Stimulated activated CD4-positive, alpha-beta T cell treated with anti-CD3 and anti-CD28 coated beads, Interleukin-1b, Interleukin-23, amount 100 ng/mL, for 24 hours (primary cell): ENCODE measurements at regions not wholly inside any gene's neighbourhood (a gene's known extent, or its start where the extent isn't known, plus 50 kb on each side); places are given as distances from the start of the nearest gene placed in this dataset.

Experiments used
- DNase-seq, 4 experiments: peaks; one replicate each; pipeline ENCODE4 v3.0.0-alpha.2; 2020; ENCODE audit warnings: low read depth in 4 of 4, low spot score in 1 of 4

DNA sequence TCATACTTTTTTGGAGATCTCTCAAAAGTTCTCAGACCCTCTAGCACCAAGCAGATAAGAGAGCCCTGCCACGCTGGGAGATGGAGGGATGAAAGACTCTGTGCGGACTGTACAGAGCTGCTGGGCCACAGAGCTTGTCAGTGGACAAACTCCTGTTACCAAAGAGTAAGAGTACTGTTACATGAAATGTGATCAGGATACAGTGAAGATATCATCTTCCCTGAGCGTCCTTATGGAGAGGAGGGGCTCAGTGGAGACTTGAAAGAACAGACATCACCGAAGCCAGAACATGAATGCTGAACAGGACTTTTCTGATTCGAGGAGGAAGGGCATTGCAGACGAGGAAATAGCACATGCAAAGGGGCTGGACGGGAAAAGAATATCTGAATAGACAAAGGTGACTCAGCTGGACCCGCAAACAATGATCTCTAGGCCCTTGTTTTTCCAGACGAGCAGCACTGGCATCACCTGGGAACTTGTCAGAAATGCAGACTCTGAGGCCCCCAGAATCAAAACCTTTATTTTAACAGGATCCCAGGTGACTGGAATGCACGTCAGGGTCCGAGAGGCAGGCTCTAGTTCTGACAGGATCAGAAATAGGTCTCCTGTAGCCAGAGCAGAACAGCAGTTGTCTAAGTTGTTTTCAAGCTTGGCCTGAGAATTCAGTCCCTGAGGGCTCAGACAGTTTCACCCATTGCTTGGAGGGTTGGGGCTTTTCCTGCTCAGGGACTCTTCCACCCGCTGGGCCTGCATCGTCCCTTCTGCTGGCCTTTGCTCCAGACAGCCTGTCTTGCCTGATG, 277.9 kb downstream of the RPLP1 start:
- no peak for DNase-seq

DNA sequence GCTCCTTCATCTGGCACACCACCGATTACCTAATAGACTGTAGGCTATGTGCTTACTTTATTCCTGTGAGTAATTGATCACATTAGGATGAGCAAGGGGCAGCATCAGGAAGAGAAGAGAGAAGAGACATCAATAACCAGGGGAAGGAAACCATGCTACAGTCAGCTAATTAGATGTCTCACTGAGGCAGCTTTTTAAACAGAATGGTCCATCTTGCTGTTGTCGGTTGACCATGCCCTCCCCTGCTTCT, 278.4 kb downstream of the RPLP1 start:
- no peak for DNase-seq

DNA sequence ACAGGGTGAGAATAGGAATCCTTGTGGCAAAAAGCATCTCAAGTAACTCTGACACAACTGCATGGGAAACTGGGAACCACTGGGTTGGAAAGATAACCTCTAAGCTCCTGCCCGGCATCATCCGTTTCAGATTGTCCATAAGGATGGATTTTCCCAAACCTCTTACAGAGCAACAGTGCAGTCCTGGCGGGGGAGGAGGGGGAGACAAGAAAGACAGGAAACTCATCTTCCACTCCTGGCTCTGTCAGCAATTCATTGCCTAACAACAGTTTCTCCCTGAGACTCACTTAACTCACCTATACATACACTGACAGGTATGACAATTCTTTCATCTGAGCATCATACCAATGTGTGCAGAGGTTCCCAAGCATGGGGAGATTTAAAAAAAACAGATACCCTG, 279.0 kb downstream of the RPLP1 start:
- DNase-seq = no peak

DNA sequence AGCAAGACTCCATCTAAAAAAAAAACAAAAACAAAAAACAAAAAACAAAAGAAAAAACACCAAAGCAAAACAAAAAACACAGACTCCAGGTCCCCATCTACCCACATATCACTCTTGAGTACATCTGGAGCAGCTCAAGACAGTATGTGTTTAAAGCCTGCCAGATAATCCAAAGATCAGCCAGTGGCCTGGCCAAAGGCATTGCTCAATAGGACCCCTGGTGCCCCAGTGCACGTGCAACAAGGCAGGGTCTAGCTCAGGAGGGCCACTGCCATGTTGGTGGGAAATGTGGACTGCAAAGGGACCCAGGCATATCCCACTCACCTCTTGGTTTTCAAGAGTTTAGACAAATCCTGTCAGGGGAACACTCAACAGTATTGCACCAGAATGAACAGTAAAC, 279.5 kb downstream of the RPLP1 start:
- no peak for DNase-seq

DNA sequence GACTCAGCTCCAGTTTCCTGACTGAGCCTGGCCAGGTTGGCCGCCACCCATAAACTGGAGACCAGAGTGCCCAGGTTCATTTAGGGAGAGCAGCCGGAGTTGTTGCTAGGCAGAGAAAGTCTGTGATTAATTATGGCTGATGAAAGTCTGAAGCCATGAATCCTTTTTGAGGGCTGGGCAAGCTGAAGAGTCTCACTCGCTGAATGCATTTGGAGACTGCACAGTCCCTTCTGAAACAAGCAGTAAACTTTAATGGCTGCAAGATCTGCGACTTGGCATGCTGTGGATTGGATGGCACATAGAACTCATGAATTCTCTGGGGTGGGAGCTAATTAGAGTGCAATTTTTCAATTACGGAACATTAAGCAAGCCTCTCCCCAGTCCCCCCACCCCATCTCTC, 282.1 kb downstream of the RPLP1 start:
- no peak for DNase-seq

DNA sequence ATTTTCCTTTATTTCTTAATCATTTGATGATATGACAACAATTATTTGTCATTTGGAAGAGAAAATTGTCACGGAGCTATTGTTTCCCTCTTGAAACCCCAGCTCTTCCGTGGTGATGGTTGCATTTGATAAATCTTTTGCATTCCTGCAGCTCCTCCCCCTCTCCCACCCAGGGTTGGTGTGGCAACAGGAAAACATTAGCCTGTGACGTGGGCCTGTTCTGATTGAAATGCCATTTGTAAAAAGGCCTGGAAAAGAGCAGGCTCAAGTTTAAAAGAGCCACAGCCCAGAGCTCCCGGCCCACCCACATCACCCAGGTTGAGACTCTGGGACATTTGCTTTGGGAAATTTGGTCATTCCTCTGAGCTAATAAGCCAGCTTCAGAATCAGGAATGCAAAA, 282.5 kb downstream of the RPLP1 start:
- DNase-seq = no peak

DNA sequence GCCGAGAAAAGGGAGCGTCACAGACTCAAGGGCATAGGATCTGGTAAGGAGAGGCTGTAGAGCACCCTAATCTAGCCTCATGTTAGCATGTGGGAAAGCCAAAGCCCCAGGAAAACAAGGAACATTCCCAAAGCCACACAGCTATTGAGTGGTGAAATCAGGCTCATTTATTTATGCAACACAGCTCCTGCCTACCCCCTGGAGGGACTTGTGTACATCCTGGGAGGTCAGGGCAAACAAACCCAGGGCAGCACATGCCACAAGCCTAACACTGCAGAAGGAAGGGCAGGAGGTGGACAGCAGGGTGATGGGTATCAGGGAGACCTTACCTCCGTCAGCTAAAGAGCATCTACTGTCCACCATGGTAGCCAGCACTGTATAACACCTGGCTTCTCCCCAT, 283.5 kb downstream of the RPLP1 start:
- no peak for DNase-seq

DNA sequence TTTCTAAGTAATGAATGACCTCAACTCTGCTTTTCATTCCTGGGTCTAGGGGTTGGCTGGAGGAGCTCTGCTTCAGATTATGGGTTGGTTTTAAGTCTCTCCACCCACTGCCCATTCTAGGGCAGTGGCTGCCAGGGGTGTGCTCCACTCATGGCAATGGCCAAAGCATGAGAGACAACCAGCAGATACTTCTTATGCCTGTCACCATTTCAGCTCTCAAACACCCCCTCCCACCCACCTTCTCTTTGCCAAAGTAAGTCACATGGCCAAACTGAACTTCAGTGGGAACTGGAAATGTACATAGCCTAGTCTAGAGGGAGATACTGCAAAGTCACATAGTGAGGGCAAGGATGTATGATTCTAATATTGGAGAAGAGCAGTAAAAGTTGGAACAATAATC, 285.3 kb downstream of the RPLP1 start:
- DNase-seq = no peak

DNA sequence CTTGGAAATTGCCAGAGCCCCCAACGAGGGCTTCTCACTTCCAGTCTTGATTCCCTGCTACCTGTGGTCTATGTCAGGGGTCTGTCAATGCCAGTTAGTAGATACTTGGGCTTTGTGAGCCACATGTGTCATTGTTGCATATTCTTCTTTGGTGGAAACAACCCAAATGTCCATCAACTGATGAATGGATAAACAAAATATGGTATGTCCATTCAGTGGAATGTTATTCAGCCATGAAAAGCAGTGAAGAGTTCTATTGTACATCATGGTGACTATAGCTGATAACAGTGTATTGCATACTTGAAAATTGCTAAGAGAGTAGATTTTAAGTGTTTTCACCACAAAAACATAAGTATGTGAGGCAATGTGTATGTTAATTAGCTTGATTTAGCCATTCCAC, 288.1 kb downstream of the RPLP1 start:
- DNase-seq = no peak

DNA sequence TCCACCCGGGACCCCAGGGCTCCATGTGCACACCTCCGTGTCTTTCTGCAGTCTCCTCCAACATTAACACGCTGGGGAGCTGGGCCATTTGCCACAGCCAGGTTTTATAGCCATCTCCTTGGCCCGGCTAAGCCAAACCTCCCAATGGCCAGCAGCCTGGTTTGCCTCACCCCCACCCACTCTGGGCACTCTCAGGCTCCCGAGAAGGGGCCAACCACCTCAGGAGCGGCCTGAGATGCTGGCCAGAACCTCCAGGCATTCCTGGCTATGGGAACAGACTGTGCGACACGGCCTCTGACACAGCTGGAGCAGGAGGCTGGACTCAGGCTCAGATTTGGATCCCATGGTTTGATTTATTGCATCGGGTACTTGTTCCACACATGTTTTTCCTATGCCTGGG, 289.7 kb downstream of the RPLP1 start:
- DNase-seq = no peak

DNA sequence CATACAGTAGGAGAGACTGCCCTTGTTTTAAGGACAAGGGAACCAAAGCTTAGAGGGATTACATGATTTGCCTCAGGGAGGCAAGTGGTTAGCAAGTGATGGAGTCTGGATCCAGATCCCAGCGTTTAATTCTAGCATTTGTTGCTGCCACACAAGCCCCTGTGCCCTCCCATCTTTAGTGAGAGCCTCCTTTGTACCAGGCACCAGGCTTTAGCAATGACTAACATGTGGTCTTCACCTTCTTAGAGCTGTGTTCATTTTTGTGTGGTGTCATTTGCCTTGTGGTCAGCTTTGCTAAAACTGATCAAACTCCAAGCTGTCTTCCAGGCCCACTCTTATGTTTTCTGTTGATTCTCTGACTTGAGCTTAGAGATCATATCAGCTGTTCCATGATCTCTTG, 290.5 kb downstream of the RPLP1 start:
- no peak for DNase-seq

DNA sequence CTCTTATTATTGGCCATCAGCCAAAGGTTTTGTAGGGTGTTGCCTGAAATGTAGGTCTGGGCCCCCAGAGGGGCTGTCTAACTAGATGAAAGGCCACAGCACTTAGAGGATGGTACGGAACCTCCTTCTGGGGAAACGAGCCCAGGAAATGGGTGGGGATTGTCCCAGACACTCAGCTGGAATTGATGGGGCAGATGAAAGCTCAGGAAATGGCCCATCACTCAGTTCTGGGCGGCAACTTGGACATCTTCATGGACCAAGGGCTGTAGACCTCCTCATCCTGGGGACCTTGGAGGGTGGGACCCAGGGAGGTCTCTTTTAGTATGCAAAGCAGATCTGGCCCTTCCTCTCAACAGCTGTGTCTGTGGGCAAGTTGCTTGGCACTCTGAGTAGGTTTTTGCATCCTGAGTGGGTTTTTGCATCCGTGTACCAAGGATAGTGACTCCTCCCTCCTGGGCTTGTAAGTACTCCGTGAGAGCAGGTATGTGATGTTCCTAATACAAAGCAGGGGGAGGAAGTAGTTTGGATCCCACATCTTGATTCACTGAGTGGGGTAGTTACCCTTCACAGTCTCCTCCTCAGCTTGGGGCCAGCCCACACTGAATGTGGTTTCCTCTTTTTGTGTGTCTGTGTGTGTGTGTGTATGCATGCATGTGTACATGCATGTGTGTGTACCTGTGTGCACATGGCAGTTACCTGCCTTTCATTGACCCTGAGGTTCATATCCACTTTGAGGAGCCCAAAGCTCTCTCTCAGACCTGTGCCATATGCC, 292.0 kb downstream of the RPLP1 start:
- no peak for DNase-seq

DNA sequence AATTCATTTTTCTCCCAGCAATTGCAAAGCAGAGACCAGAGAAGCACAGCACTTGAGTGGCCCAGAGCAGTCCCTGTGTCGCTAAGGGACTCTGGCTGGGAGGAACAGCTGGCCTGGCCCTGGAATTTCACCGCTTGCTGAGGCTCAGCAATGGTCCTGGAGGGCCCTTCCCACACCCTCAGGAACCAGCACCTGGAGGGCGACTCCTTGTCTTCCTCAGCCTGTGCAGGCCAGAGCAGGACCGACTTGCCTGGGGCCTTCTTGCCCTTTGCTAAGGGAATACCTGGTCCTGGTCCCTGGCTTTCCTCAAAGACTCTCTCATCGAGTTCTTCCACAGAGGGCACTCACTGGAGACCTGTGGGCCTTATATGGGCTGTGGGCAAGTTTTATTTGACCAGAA, 294.6 kb downstream of the RPLP1 start:
- DNase-seq = no peak

DNA sequence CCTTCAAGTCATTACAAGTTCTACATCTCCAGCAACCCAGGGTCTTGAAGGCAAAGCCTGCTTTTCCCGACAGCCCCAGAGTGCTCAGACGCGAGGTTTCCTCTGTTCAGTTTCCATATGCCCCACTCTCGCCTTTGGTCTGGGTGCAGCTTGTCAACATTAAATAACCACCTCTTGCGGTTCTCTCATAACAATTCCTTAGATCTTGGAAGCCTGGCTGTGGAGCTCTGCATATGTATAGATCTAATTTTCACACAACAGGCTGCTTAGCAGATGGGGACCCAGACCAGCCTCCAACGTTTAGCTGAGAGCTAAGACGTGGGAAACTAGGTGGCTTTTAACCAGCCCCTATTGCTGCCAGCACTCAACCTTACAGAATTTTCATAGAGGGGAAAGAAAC, 295.5 kb downstream of the RPLP1 start:
- no peak for DNase-seq

DNA sequence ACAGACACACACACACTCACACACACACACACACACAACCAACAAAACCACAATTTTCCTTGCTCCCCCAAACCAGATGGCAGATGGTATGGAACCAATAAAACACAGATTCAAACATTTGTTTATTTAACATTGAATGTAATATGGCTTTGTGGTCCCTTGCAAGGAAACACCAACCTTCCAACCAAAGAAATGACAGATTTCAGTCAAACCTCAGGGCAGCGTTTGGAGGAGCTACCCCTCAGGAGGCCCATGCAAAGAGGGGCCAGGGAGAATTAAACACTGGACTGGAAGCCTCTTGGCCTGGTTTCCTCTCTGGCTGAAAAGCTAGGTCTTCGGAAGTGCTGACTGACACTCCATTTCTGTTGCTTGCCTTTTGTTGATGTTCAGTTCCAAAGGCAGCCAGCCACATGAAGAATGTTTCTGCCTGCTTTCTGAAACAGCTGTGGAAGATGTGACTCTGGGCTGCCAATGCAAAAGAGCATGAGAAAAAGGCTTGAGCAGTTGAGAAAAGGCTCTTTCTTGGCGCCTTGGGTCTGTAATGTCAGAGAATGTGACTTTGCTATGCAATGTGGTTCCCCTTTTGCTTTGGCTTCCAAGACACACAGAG, 296.1 kb downstream of the RPLP1 start:
- DNase-seq = no peak

DNA sequence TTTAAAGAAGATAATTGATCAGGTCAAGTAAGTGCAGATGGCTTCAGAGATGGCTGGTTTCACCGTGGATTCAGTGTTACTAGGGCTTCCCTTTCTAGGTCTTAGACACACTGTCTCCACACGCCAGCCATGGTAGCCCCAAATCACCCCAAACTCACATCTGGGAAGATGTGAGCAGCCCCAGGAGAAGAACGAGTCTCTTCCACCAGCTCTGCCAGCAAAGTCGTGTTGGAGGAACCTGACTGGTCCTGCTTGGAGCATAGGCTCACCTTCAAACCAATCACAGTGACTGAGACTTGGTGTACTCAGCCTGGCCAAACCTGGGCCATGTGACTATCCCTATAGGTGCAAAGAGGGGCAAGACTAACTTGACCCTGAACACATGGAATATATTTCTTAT, 296.7 kb downstream of the RPLP1 start:
- DNase-seq = no peak

DNA sequence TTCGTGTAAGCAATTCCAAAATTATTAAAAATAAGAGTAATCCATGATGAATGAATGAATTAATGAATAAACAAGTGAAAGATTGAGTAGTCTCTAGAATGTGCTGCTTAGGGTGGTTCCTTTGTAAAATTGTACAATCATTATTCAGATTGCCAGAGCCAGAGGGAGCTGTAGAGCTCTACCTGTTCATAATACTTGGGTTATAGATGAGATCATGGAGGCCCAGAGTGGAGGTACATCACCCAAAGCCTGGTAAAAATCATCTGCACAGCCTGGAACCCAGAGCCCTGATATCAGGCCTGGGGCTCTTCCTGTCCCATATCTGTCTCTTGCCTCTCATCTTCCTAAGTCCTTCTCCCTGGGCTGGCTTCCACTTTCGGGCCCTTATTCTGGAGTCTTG, 297.2 kb downstream of the RPLP1 start:
- no peak for DNase-seq

DNA sequence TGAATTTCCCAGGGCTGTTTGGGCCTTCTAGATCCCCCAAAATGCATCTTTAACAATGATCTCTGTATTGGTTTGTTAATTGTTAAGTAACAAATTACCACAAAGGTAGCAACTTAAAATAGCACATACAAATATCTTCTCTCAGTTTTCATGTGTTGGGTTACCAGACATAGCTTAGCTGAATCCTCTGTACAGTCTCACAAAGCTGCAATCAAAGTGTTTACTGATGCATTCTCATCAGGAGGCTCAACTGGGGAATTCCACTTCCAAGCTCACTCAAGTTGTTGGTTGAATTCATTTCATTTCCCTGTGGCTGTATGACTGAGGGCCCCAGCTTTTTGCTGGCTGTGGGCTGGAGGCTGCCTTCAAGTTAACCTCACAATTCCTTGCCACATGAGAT, 297.6 kb downstream of the RPLP1 start:
- DNase-seq = no peak

DNA sequence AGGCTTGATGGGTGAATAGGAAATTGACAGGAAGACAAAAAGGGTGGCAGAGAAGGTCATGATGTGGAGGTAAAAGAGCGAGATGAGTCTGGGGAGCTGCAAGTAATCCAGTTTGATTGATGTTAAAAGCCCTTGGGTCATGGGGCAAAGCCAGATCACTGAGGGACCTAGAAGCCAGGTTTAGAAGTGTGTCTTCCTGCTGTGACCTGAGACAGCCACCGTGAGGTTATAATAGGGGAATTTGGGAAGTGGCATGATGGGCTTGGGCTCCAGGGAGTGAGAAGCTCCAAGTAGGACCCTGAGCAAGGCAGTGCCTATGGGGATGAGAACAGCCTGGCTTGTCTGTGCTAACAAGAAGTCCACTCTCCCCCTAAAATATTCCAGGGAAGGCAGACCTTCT, 298.5 kb downstream of the RPLP1 start:
- no peak for DNase-seq

DNA sequence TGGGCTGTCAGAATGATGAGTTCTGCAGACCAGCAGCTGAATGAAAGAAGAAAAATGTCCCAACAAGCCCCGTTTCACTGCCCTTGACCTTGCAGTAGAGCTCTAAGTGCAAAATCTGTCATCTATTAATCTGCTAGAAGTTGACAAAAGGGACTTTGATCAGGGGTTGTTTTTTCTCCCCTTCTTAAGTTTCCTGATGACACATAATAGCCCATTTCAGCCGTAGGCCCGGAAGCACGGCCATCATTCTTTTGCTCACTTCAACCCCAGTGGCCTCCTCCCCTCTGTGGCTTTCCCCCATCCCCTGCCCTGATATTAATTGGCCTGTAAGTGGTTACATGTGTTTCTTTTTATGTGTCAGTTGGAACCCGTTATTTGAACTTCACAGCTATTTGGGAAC, 298.9 kb downstream of the RPLP1 start:
- DNase-seq = no peak

DNA sequence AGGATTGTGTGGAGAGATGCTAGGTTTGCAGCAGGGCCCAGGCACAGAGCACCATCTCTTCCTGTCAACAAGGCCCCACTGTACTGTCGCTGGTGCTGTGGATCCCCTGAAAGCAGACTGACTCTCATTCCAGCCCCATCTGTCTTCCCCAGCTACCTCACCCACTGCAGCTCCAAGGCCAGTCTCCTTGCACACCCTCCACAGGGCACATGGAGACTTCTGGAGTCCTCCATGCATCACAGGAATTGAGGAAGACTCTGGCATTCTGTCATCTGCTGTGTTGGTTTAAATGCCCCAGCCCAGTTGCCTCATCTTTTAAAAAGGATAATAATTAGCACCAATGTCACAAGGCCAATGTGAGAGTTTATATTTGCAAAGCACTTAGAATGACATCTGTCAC, 301.2 kb downstream of the RPLP1 start:
- DNase-seq = no peak

DNA sequence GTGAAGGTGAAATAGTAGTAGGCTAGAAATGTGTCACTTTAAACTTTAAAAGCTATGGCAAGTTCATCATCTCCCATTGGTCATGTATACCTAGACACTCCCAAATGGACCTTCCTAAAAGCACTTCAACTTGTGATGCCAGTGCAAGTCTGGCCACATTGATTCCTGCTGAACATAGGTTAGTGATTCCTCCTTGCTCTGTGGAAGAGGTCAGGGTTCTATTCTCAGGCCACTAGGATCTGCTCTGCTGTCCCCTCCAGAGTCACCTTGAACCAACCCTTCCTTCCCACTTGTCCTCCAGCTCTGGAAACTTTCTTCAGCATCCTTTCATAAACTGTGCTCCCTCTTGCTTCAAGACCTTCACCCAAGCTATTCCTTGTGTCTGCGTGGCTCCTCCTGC, 301.7 kb downstream of the RPLP1 start:
- DNase-seq = no peak
